Parathyroid adenoma (tissue), 2 donors: ENCODE measurements at regions not wholly inside any gene's neighbourhood (a gene's known extent, or its start where the extent isn't known, plus 50 kb on each side); places are given as distances from the start of the nearest gene placed in this dataset.
"Not testable (repeated sequence)": the region's sequence is repeated elsewhere in the genome, so short reads cannot be mapped to it uniquely, and the experiment has no call there.

ENCODE experiments used
- H2AFZ ChIP-seq: fragments of 300-600 bp; sonication (generic); one replicate; pipeline ENCODE4 v1.7.0; 2017; ENCODE audit warnings: antibody characterized with exemption, mild to moderate bottlenecking
- H3K27ac ChIP-seq: fragments of 300-600 bp; sonication (generic); one replicate; pipeline ENCODE4 v1.7.0; 2017
- H3K27me3 ChIP-seq: fragments of 300-600 bp; sonication (generic); one replicate; pipeline ENCODE4 v1.7.0; 2017; ENCODE audit warnings: low read length; ENCODE audit not compliant: control insufficient read depth, insufficient read depth
- H3K36me3 ChIP-seq: fragments of 300-600 bp; sonication (generic); one replicate; pipeline ENCODE4 v1.7.0; 2017; ENCODE audit warnings: low read length; ENCODE audit not compliant: control insufficient read depth, insufficient read depth
- H3K4me1 ChIP-seq: fragments of 300-600 bp; sonication (generic); one replicate; pipeline ENCODE4 v1.7.0; 2017; ENCODE audit warnings: control low read depth
- H3K4me2 ChIP-seq: fragments of 300-600 bp; sonication (generic); one replicate; pipeline ENCODE4 v1.7.0; 2017; ENCODE audit warnings: low read length
- H3K4me3 ChIP-seq: fragments of 300-600 bp; sonication (generic); one replicate; pipeline ENCODE4 v1.7.0; 2017; ENCODE audit warnings: low read depth, low read length
- H3K79me2 ChIP-seq: fragments of 300-600 bp; sonication (generic); one replicate; pipeline ENCODE4 v1.7.0; 2017; ENCODE audit warnings: control low read depth
- H3K9ac ChIP-seq: fragments of 300-600 bp; sonication (generic); one replicate; pipeline ENCODE4 v1.7.0; 2017; ENCODE audit warnings: mild to moderate bottlenecking
- H3K9me3 ChIP-seq: fragments of 300-600 bp; sonication (generic); one replicate; pipeline ENCODE4 v1.7.0; 2017; ENCODE audit warnings: low read length; ENCODE audit not compliant: control insufficient read depth
- TF ChIP-seq, protein P1 (sequence below): fragments of 300-600 bp; sonication (generic); IDR thresholded peaks from one replicate; pipeline ENCODE4 v1.7.0; 2017; ENCODE audit warnings: antibody characterized with exemption, mild to moderate bottlenecking
- donor health status: primary hyperparathyroidism.

DNA sequence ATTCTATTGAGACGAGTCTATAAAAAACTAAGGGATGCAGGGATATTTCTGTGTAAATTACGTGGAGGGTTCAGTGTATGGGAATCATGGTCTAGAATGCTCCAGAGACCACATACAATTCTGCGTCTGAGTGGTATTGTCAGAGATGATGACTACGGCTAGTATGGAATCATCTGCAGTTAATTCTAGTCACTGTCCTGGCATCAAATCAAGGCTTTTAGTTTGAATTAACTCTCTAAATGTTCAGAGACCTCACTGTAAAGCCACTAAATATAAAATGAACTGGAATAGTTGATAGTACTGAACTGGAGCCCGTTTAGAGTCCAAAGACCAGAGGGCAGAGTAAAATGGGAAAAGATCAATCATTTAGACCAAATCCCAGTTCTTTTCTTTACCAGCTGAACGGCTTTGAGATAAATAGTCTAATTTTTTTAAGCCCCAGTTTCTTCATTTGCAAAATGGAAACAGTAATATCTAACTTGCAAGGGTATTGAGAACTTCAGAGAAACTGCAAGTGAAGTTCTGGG is 599.8 kb downstream of the EBF1 start:
- no peaks in the 10 kb centered on the region for H3K36me3 ChIP-seq
- TF ChIP-seq, protein P1, sequence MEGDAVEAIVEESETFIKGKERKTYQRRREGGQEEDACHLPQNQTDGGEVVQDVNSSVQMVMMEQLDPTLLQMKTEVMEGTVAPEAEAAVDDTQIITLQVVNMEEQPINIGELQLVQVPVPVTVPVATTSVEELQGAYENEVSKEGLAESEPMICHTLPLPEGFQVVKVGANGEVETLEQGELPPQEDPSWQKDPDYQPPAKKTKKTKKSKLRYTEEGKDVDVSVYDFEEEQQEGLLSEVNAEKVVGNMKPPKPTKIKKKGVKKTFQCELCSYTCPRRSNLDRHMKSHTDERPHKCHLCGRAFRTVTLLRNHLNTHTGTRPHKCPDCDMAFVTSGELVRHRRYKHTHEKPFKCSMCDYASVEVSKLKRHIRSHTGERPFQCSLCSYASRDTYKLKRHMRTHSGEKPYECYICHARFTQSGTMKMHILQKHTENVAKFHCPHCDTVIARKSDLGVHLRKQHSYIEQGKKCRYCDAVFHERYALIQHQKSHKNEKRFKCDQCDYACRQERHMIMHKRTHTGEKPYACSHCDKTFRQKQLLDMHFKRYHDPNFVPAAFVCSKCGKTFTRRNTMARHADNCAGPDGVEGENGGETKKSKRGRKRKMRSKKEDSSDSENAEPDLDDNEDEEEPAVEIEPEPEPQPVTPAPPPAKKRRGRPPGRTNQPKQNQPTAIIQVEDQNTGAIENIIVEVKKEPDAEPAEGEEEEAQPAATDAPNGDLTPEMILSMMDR: no peak
- no peaks in the 10 kb centered on the region for H3K9me3 ChIP-seq
- no peak overlapping the region for H3K27ac ChIP-seq
- no peak overlapping the region for H3K4me3 ChIP-seq
- no peaks in the 10 kb centered on the region for H3K4me1 ChIP-seq
- H3K9ac ChIP-seq: no peak overlapping the region
- H2AFZ ChIP-seq: no peak overlapping the region
- H3K4me2 ChIP-seq: no peak overlapping the region
- H3K27me3 ChIP-seq: no peaks in the 10 kb centered on the region
- no peaks in the 10 kb centered on the region for H3K79me2 ChIP-seq

DNA sequence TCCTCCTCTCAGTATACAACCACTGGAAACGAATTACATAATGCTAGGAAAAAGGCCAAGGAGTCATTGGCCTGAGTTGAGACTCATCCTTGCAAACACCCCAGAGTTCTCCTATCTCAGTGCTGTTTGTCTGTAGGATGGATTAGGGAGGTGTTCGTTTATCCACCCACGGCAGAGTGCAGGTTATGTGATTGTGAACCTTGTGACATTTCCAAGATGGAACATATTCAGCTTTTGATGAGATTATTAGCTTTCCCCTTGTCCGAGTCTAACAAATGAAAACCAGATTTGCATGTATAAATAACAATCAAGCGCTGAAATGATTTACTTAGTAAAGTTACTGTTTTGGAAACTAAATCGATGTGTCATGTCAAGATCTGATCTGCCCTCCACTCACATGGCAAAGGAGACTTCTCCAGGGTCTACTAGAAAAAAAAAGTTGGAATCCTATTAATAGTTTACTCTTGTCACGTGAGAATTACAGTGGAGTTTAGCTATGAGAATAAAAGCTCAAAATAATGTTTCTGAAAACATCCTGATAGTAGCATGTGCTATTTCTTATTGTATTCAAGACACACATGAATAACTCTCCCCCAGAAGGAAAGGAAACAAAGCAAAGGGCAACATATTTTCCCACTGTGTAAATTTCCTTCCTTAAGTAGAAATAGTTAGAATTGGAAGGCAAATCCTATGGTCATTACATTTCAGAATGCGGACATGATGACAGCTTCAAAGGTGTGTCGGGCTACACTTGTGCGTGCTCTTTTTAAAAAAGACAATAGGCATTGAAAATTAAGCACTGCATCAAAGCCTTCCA is 600.4 kb downstream of the EBF1 start:
- Histone ChIP-seq H3K27me3 (no peaks in the 10 kb centered on the region), H3K4me2 (no peak overlapping the region), H3K9me3 (no peaks in the 10 kb centered on the region), H3K9ac (no peak overlapping the region), H3K27ac (no peak overlapping the region), H3K4me1 (no peaks in the 10 kb centered on the region), H3K36me3 (no peaks in the 10 kb centered on the region), H3K4me3 (no peak overlapping the region), H2AFZ (no peak overlapping the region), H3K79me2 (no peaks in the 10 kb centered on the region)
- TF ChIP-seq, protein P1: no peak

DNA sequence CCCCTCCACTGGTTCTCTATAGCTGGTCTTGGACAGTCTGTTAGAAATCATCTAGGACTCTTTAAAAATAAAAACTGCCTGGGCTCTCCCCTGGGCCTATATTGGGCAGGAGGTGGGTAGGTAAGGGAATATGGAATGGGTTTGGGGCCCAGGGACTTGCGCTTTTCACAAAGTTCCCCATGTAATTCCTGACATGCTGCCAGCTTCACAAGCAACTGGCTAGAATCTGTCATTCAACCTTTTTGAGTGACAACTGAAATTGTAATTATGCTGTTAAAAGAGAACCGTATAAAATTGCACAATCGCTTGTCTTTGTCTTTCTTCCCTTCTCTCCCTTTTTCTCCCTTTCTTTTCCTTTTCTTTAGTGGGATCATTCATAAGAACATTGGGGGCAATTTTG is 603.1 kb downstream of the EBF1 start:
- H3K36me3 ChIP-seq: no peaks in the 10 kb centered on the region
- H3K4me2 ChIP-seq: no peak overlapping the region
- no peak overlapping the region for H3K4me3 ChIP-seq
- TF ChIP-seq, protein P1: no peak
- H3K9ac ChIP-seq: no peak overlapping the region
- H3K27ac ChIP-seq: no peak overlapping the region
- no peaks in the 10 kb centered on the region for H3K9me3 ChIP-seq
- no peaks in the 10 kb centered on the region for H3K4me1 ChIP-seq
- no peaks in the 10 kb centered on the region for H3K79me2 ChIP-seq
- no peak overlapping the region for H2AFZ ChIP-seq
- no peaks in the 10 kb centered on the region for H3K27me3 ChIP-seq

DNA sequence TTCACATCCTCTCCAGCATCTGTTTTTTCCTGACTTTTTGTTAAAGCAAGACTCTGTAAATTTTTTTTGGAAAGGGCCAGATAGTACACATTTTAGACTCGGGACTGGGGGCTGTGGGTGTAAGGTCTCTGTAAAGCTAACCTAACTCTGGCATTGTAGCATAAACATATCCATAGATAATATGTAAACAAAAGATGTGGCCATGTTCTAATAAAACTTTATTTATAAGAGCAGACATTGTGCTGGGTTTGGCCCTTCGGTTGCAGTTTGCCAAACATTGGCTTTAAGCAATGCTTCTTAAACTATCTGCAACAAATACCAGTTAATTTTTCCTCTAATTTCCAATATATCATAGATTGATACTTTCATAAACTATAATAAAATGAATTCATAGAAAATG is 605.2 kb downstream of the EBF1 start:
- Histone ChIP-seq H3K79me2 (no peaks in the 10 kb centered on the region), H3K36me3 (no peaks in the 10 kb centered on the region), H3K9me3 (no peaks in the 10 kb centered on the region), H3K27ac (no peak overlapping the region), H3K9ac (no peak overlapping the region), H3K4me1 (no peaks in the 10 kb centered on the region), H3K4me3 (no peak overlapping the region), H3K27me3 (no peaks in the 10 kb centered on the region), H3K4me2 (no peak overlapping the region), H2AFZ (no peak overlapping the region)
- TF ChIP-seq, protein P1: no peak

DNA sequence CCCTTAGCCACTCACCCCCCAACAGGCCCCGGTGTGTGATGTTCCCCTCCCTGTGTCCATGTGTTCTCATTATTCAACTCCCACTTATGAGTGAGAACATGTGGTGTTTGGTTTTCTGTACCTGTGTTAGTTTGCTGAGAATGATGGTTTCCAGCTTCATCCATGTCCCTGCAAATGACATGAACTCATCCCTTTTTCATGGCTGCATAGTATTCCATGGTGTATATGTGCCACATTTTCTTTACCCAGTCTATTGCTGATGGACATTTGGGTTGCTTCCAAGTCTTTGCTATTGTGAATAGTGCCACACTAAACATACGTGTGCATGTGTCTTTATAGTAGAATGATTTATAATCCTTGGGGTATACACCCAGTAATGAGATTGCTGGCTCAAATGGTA is 605.7 kb downstream of the EBF1 start:
- not testable (repeated sequence) for H3K4me1 ChIP-seq, H3K4me3 ChIP-seq

More for the DNA sequence above, 605.7 kb downstream of the EBF1 start:
- not testable (repeated sequence) for H3K27me3 ChIP-seq, H3K36me3 ChIP-seq, H3K9me3 ChIP-seq, H3K79me2 ChIP-seq, H3K9ac ChIP-seq, H2AFZ ChIP-seq, H3K4me2 ChIP-seq, H3K27ac ChIP-seq
